ENCODE measurements at regions not wholly inside any gene's neighbourhood (a gene's known extent, or its start where the extent isn't known, plus 50 kb on each side); places are given as distances from the start of the nearest gene placed in this dataset.

DNA sequence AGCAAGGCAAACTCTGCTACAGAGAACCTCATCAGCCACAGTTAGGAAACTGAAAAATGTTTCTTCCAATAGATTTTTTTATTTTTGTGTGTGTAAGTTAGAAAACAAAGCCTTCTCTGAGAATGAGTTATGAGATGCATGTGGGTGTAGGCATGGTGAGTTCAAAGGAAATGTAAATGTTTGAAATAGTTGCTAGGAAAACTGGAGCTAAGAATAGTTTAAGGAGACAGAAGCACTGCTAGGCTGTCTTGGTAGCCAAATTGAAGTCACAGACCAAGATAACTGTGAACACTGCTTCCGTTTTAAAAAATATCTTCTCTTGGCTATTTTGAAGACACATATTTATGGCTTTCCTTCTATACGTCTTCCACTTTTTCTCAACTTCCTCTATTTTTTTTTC is 1501.2 kb upstream of the CADM2 start:
- TF ChIP-seq, protein P1, sequence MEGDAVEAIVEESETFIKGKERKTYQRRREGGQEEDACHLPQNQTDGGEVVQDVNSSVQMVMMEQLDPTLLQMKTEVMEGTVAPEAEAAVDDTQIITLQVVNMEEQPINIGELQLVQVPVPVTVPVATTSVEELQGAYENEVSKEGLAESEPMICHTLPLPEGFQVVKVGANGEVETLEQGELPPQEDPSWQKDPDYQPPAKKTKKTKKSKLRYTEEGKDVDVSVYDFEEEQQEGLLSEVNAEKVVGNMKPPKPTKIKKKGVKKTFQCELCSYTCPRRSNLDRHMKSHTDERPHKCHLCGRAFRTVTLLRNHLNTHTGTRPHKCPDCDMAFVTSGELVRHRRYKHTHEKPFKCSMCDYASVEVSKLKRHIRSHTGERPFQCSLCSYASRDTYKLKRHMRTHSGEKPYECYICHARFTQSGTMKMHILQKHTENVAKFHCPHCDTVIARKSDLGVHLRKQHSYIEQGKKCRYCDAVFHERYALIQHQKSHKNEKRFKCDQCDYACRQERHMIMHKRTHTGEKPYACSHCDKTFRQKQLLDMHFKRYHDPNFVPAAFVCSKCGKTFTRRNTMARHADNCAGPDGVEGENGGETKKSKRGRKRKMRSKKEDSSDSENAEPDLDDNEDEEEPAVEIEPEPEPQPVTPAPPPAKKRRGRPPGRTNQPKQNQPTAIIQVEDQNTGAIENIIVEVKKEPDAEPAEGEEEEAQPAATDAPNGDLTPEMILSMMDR (IDR thresholded peaks at IDR 0.05; ENCODE audit: low read depth, low read length, missing control alignments) = no peak
- DNase-seq (ENCODE audit: low read depth) = no peak
- no peak overlapping the region for H3K4me3 ChIP-seq (ENCODE audit: low read depth, low read length)

DNA sequence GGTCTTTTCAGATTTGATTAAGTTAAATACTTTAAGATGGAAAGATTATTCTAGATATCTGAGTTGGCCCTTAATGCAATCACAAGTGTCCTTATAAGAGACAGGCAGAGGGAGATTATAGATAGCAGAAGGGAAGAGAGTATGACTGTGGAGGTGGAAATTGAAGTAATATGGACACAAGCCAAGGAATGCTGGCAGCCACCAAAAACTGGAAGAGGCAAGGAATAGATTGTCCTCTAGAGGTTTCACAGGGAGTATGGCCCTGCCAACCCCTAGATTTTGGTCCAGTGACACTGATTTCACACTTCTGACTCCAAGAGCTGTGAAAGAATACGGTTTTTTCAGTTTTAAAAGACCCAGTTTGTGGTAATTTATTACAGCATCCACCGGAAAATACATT is 1498.7 kb upstream of the CADM2 start:
- no peak for DNase-seq (ENCODE audit: low read depth)
- H3K4me3 ChIP-seq (ENCODE audit: low read depth, low read length) = no peak overlapping the region
- TF ChIP-seq, protein P1 (IDR thresholded peaks at IDR 0.05; ENCODE audit: low read depth, low read length, missing control alignments) = no peak

DNA sequence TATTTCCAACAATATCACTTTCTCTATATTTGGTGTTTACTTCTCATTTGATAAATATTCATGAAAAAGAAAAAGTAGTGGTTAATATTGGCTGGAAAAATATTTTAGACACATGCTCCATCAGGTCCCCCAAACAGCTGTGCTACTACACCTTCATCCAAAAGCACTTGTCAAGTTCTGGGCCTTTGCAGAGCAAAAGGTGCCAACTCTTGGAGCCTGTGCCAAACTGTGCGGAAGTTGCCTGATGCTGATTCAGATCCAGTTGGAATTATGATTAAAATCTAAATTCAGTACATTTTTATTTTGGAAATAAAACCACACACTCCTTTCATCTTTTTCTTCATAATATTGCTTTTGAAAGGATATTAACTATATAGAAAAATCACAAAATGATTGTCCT is 1497.4 kb upstream of the CADM2 start:
- TF ChIP-seq, protein P1 (IDR thresholded peaks at IDR 0.05; ENCODE audit: low read depth, low read length, missing control alignments) = no peak
- DNase-seq (ENCODE audit: low read depth) = no peak
- no peak overlapping the region for H3K4me3 ChIP-seq (ENCODE audit: low read depth, low read length)

DNA sequence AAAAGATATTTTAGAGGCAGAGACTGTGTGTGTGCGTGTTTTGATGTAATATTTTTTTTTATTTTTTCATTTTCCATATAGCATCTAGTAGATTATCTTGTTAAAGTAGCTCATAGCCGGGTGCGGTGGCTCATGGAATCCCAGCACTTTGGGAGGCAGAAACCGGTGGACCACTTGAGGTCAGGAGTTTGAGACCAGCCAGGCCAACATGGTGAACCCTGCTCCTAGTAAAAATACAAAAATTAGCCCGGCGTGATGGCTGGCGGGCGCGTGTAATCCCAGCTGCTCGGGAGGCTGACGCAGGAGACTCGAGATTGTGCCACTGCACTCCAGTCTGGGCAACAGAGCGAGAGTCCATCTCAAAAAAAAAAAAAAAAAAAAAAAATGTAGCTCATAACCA is 1481.2 kb upstream of the CADM2 start:
- TF ChIP-seq, protein P1 (IDR thresholded peaks at IDR 0.05; ENCODE audit: low read depth, low read length, missing control alignments) = no peak
- no peak for DNase-seq (ENCODE audit: low read depth)
- H3K4me3 ChIP-seq (ENCODE audit: low read depth, low read length) = no peak overlapping the region

DNA sequence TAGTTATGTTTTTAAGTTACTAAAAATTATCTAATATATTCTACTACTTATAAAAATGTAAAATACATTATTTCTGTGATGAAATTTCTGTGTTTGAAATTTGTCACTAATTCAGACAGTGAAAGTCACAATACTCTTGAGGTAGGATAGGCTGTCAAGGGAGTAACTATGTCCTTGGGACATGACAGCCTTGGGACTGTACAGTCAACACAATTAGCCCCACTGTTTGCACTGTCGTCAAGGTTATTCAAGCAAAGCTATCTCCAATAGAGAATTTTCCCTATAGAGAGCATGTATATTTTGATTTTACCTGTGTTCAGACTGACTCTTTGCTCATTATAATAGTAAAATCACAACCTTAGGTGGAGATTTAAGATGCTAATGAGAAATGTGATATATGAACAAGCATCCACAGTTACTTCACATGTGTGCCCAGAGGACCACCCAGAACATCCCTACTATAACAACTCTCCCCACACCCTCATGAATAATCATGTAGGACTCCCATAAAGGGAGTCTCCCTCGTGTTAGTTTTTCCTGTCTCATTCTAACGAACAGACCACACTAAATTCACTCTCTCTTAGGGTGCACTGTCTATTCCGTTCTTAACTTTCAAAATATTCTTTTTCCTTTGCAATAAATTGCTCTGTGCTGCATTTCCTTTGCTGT is 1476.3 kb upstream of the CADM2 start:
- TF ChIP-seq, protein P1 (IDR thresholded peaks at IDR 0.05; ENCODE audit: low read depth, low read length, missing control alignments) = no peak
- DNase-seq (ENCODE audit: low read depth) = no peak
- H3K4me3 ChIP-seq (ENCODE audit: low read depth, low read length) = no peak overlapping the region

DNA sequence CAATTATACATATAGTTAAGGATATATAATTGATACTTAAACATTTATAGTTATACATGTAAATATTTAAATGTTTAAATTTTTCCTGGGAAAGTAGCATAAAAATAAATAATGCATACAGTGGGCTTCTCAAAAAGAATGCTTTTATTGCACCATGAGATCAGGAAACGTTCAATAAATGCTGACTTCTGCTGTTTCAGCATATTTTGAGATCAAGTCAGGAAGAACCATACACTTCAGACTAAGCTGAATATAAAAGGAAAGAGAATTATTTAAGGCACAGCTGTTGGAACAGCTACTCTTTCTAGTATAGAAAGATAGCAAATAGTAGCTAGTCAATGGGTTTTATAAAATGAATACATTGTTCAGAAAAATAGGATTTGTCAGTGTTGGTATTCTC is 1462.3 kb upstream of the CADM2 start:
- TF ChIP-seq, protein P1 (IDR thresholded peaks at IDR 0.05; ENCODE audit: low read depth, low read length, missing control alignments) = no peak
- H3K4me3 ChIP-seq (ENCODE audit: low read depth, low read length) = no peak overlapping the region
- no peak for DNase-seq (ENCODE audit: low read depth)

DNA sequence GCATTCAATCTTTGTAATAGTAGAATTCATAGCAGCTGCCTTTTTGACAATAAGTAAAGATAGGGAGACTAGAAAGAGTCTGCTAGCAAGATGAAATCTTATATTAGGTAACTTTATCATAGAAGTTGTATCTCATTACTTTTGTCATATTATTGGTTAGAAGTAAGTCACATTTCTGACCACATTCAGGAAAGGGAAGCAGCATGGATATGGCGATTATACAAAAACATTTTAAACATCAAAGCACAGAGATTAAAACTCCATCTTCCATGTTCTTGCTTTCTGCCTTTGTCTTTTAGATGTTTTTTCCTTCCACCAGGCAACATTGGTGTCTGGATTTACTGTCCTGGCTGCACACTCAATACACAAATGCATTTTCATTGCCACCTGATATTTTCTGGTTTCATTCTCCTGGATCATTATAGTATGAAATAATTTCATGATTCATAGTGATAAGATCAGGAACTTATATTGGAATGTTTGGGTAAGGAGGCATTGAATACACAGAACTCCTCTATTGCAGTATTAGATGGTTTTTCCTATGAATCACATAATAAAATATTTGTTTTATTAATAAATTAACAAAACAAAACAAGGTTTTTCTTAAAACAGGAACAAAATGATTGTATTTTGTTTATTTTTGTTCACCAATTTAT is 1460.3 kb upstream of the CADM2 start:
- H3K4me3 ChIP-seq (ENCODE audit: low read depth, low read length) = no peak overlapping the region
- TF ChIP-seq, protein P1 (IDR thresholded peaks at IDR 0.05; ENCODE audit: low read depth, low read length, missing control alignments) = no peak

More for the DNA sequence above, 1460.3 kb upstream of the CADM2 start:
- no peak for DNase-seq (ENCODE audit: low read depth)

Data from GM12864 (cell line).